Left ventricle myocardium inferior (tissue), 1 donor: ENCODE measurements at regions not wholly inside any gene's neighbourhood (a gene's known extent, or its start where the extent isn't known, plus 50 kb on each side); places are given as distances from the start of the nearest gene placed in this dataset.

Source experiments
- DNase-seq: peaks from one replicate; pipeline ENCODE4 v3.0.0-alpha.2; 2020
- H3K27ac ChIP-seq: fragments of 200-600 bp; replicated peaks from 2 replicates; pipeline ENCODE4 v1.8.0; 2021
- H3K27me3 ChIP-seq: fragments of 200-600 bp; 2 replicates; pipeline ENCODE4 v1.8.0; 2021; ENCODE audit warnings: low read depth
- H3K36me3 ChIP-seq: fragments of 200-600 bp; 2 replicates; pipeline ENCODE4 v1.8.0; 2021
- H3K4me1 ChIP-seq: fragments of 200-600 bp; 2 replicates; pipeline ENCODE4 v1.8.0; 2021
- H3K4me3 ChIP-seq: fragments of 200-600 bp; 2 replicates; pipeline ENCODE4 v1.8.0; 2021; ENCODE audit warnings: mild to moderate bottlenecking, moderate library complexity
- H3K9me3 ChIP-seq: fragments of 200-600 bp; replicated peaks from 2 replicates; pipeline ENCODE4 v1.8.0; 2021
- CTCF ChIP-seq: fragments of 200-600 bp; IDR thresholded peaks from 2 replicates; pipeline ENCODE4 v1.8.0; 2021; ENCODE audit warnings: antibody characterized with exemption, mild to moderate bottlenecking, borderline replicate concordance
- intact Hi-C: fragments of 100-400 bp; cut with micrococcal nuclease; formaldehyde crosslinking; loops from one replicate; pipeline ENCODE4 v1.11.0; 2022
- donor health status: DM: no; HTN: yes; CAD: no; lungs with severe emphysema.

- no peak for TF ChIP-seq CTCF
- intact Hi-C loops = no loop called here
- H3K27me3 ChIP-seq = peaks cover 25% of the 10 kb centered on the region
These were observed 429.1 kb downstream of the DAD1 start for GRCh38 chr14:22159957-22160356.

GRCh38 chr14:22159099-22159498, 429.9 kb downstream of the DAD1 start:
- H3K27ac ChIP-seq = no peak overlapping the region
- no peaks in the 10 kb centered on the region for H3K4me1 ChIP-seq
- no peak for DNase-seq
- peaks cover 23% of the 10 kb centered on the region for H3K27me3 ChIP-seq
- H3K36me3 ChIP-seq = no peaks in the 10 kb centered on the region
- H3K9me3 ChIP-seq = no peaks in the 10 kb centered on the region
- no peak overlapping the region for H3K4me3 ChIP-seq
- intact Hi-C loops = no loop called here
- no peak for TF ChIP-seq CTCF

More at GRCh38 chr14:22159957-22160356, 429.1 kb downstream of the DAD1 start:
- Histone ChIP-seq H3K36me3 (no peaks in the 10 kb centered on the region), H3K4me1 (no peaks in the 10 kb centered on the region), H3K4me3 (no peak overlapping the region), H3K27ac (no peak overlapping the region), H3K9me3 (no peaks in the 10 kb centered on the region)
- no peak for DNase-seq

GRCh38 chr14:22158560-22158959, 430.5 kb downstream of the DAD1 start:
- H3K4me3 ChIP-seq = no peak overlapping the region
- peaks cover 18% of the 10 kb centered on the region for H3K27me3 ChIP-seq
- no peaks in the 10 kb centered on the region for H3K36me3 ChIP-seq
- no peak overlapping the region for H3K27ac ChIP-seq
- TF ChIP-seq CTCF = no peak
- no peaks in the 10 kb centered on the region for H3K9me3 ChIP-seq
- intact Hi-C loops = no loop called here
- H3K4me1 ChIP-seq = no peaks in the 10 kb centered on the region
- DNase-seq = no peak

GRCh38 chr14:22155571-22155970, 433.5 kb downstream of the DAD1 start:
- no peak for TF ChIP-seq CTCF
- no peak for DNase-seq
- H3K9me3 ChIP-seq = peaks cover 23% of the 10 kb centered on the region
- H3K27me3 ChIP-seq = peaks cover 33% of the 10 kb centered on the region
- H3K4me3 ChIP-seq = no peak overlapping the region
- intact Hi-C loops = no loop called here
- H3K36me3 ChIP-seq = no peaks in the 10 kb centered on the region
- no peaks in the 10 kb centered on the region for H3K4me1 ChIP-seq
- H3K27ac ChIP-seq = no peak overlapping the region

GRCh38 chr14:22152903-22153302, 436.1 kb downstream of the DAD1 start:
- no peak overlapping the region for H3K4me3 ChIP-seq
- H3K27ac ChIP-seq = no peak overlapping the region
- no peak for TF ChIP-seq CTCF
- no peaks in the 10 kb centered on the region for H3K4me1 ChIP-seq
- DNase-seq = no peak
- H3K36me3 ChIP-seq = no peaks in the 10 kb centered on the region
- intact Hi-C loops = no loop called here
- H3K9me3 ChIP-seq = peaks cover 23% of the 10 kb centered on the region
- peaks cover 50% of the 10 kb centered on the region for H3K27me3 ChIP-seq
